Esophagus muscularis mucosa (tissue), 4 donors: ENCODE measurements at regions not wholly inside any gene's neighbourhood (a gene's known extent, or its start where the extent isn't known, plus 50 kb on each side); places are given as distances from the start of the nearest gene placed in this dataset.

Experiments used
- DNase-seq: peaks from one replicate; pipeline ENCODE4 v3.0.0-alpha.2; 2017; ENCODE audit errors: extremely low spot score
- H3K27ac ChIP-seq, 4 donors: fragments of 200-600 bp; sonication (generic); replicated peaks in 1 of 4; 1 replicate in 3 of 4; 2 replicates in 1 of 4; pipeline ENCODE4 v1.5.1; 2016 to 2019; ENCODE audit warnings: mild to moderate bottlenecking in 1 of 4
- H3K27me3 ChIP-seq, 4 donors: fragments of 200-600 bp; sonication (generic); one replicate each; pipeline versions ENCODE4 v1.5.1 to v1.6.0; 2016 to 2019
- H3K36me3 ChIP-seq, 4 donors: fragments of 200-600 bp; sonication (generic); one replicate each; pipeline ENCODE4 v1.5.1; 2016 to 2019
- H3K4me1 ChIP-seq, 4 donors: fragments of 200-600 bp; sonication (generic); one replicate each; pipeline ENCODE4 v1.5.1; 2016 to 2019
- H3K4me3 ChIP-seq, 4 donors: fragments of 200-600 bp; sonication (generic); 1 replicate in 2 of 4; 2 replicates in 2 of 4; pipeline ENCODE4 v1.5.1; 2016 to 2019; ENCODE audit warnings: mild to moderate bottlenecking in 4 of 4, moderate library complexity in 1 of 4
- H3K9me3 ChIP-seq, 4 donors: fragments of 200-600 bp; sonication (generic); 1 replicate in 3 of 4; 2 replicates in 1 of 4; pipeline ENCODE4 v1.5.1; 2016 to 2019
- EP300 ChIP-seq: sonication (generic); formaldehyde crosslinking; IDR thresholded peaks from one replicate; pipeline ENCODE4 v1.6.1; 2017; ENCODE audit warnings: antibody characterized with exemption
- POLR2A ChIP-seq: fragments of 450-650 bp; IDR thresholded peaks from one replicate; pipeline ENCODE4 v1.6.1; 2017; ENCODE audit warnings: antibody characterized with exemption, moderate library complexity, mild to moderate bottlenecking, low read depth
- POLR2AphosphoS5 ChIP-seq, 2 donors: sonication (generic); formaldehyde crosslinking; IDR thresholded peaks; one replicate each; pipeline ENCODE4 v1.6.1; 2017; ENCODE audit warnings: antibody characterized with exemption in 2 of 2
- WGBS: methylation state at CpG from one replicate; pipeline ENCODE4 v1.1.5; 2018; 5-methylcytosine and 5-hydroxymethylcytosine counted together
- intact Hi-C: fragments of 100-400 bp; cut with DNase I; formaldehyde crosslinking; loops from one replicate; pipeline ENCODE4 v1.15.1; 2023
- TF ChIP-seq, protein P1 (sequence below), 3 experiments: fragments of 200-600 bp in 2 of 3; fragments of 450-650 bp in 1 of 3; sonication (generic) in 2 of 3; IDR thresholded peaks; one replicate each; pipeline ENCODE4 v1.5.1; 2017 to 2019; ENCODE audit warnings: antibody characterized with exemption in 3 of 3, mild to moderate bottlenecking in 2 of 3, moderate library complexity in 1 of 3

DNA sequence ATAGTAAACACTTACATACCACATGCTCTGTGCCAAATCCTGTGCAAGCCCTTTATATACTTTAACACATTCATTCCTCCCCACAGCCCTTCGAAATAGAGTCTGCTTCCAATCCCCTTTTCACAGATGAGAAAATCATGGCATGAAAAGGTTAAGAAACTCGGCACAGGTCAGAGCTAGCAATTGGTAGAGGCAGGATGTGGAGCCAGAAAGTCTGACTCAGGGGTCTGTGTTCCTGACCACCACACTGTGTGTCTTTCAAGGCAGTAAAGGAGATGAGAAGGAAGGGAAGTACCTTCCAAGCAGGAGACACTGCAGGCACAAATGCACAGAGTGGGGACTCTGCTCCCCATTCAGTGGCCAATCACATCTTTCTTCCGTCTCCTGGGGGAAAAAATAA is 61.1 kb downstream of the SCN11A start:
- TF ChIP-seq, protein P1, sequence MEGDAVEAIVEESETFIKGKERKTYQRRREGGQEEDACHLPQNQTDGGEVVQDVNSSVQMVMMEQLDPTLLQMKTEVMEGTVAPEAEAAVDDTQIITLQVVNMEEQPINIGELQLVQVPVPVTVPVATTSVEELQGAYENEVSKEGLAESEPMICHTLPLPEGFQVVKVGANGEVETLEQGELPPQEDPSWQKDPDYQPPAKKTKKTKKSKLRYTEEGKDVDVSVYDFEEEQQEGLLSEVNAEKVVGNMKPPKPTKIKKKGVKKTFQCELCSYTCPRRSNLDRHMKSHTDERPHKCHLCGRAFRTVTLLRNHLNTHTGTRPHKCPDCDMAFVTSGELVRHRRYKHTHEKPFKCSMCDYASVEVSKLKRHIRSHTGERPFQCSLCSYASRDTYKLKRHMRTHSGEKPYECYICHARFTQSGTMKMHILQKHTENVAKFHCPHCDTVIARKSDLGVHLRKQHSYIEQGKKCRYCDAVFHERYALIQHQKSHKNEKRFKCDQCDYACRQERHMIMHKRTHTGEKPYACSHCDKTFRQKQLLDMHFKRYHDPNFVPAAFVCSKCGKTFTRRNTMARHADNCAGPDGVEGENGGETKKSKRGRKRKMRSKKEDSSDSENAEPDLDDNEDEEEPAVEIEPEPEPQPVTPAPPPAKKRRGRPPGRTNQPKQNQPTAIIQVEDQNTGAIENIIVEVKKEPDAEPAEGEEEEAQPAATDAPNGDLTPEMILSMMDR (IDR thresholded peaks at IDR 0.05): no peak
- no peak for TF ChIP-seq POLR2A
- no peak for TF ChIP-seq POLR2AphosphoS5 (IDR thresholded peaks at IDR 0.05)
- TF ChIP-seq EP300: no peak
- no peak overlapping the region for H3K27ac ChIP-seq
- H3K4me3 ChIP-seq: no peak overlapping the region
- no peaks in the 10 kb centered on the region for H3K4me1 ChIP-seq
- no peaks in the 10 kb centered on the region for H3K9me3 ChIP-seq
- intact Hi-C loops: no loop called here
- H3K27me3 ChIP-seq: peaks cover 0 to 7% (median 0%) of the 10 kb centered on the region in 4 donors
- 64% methylated on average over 3 of the region's 3 CpGs for WGBS
- no peak for DNase-seq
- no peaks in the 10 kb centered on the region for H3K36me3 ChIP-seq

DNA sequence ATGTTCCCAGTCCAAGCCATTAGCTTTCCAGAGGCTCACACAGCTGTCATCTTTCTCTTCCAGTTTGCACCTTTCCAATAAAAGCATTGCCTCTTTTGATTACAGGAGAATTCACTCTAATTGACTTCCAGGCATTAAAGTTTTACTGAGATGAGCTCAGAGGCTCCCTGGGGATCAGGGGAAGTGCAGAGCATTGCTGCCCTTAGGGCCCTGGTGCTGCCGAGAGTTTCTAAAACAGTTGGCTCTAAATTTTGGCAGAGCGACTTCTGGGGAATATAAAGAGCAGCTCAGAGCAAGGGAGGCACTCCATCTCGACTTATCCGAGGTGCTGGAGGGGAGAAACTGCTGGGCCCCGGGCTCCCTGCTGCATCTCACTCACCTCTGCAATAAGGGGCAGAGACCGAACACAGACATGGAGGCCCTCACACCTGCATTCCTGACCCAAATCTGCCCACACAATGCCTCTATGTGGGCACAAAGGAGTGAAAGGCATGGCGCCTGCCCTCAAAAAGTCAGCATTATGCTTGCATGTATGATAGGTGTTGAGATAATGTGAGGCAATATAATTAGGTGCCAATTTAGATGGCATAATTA is 61.7 kb downstream of the SCN11A start:
- Histone ChIP-seq H3K27ac (no peak overlapping the region), H3K9me3 (no peaks in the 10 kb centered on the region), H3K4me3 (no peak overlapping the region), H3K27me3 (peaks cover 0 to 7% (median 0%) of the 10 kb centered on the region in 4 donors), H3K36me3 (no peaks in the 10 kb centered on the region), H3K4me1 (no peaks in the 10 kb centered on the region)
- 91% methylated on average over 1 of the region's 7 CpGs for whole genome bisulfite sequencing
- intact Hi-C loops: no loop called here
- DNase-seq: no peak
- TF ChIP-seq EP300 (no peak), POLR2A (no peak), POLR2AphosphoS5 (IDR thresholded peaks at IDR 0.05) (no peak)
- TF ChIP-seq, protein P1 (IDR thresholded peaks at IDR 0.05): no peak

DNA sequence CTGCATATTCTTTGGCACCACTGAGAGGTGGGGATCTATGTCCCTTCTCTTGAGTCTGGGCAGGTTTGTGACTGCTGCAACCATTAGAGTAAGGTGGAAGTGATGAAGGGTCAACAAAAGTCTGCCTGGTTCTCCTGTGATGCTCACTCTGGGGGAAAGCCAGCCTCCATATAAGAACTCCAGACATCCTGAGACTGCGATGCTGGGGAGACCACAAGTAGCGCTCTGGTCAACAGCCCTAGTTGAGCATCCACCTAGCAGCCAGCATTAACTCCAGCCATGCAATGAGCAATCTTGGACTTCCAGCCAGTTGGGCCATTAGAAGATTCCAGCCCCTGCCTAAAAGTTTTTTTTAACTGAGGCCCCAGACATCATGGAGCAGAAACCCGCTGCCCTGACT is 62.8 kb downstream of the SCN11A start:
- no peaks in the 10 kb centered on the region for H3K36me3 ChIP-seq
- no peaks in the 10 kb centered on the region for H3K4me1 ChIP-seq
- H3K27me3 ChIP-seq: peaks cover 0 to 7% (median 0%) of the 10 kb centered on the region in 4 donors
- DNase-seq: peak; percentile 82
- H3K27ac ChIP-seq: no peak overlapping the region
- intact Hi-C loops: no loop called here
- H3K4me3 ChIP-seq: no peak overlapping the region
- TF ChIP-seq EP300 (no peak), POLR2A (no peak), POLR2AphosphoS5 (IDR thresholded peaks at IDR 0.05) (no peak)
- TF ChIP-seq, protein P1 (IDR thresholded peaks at IDR 0.05): no peak
- no peaks in the 10 kb centered on the region for H3K9me3 ChIP-seq
- WGBS: 91% methylated on average over 2 of the region's 3 CpGs

DNA sequence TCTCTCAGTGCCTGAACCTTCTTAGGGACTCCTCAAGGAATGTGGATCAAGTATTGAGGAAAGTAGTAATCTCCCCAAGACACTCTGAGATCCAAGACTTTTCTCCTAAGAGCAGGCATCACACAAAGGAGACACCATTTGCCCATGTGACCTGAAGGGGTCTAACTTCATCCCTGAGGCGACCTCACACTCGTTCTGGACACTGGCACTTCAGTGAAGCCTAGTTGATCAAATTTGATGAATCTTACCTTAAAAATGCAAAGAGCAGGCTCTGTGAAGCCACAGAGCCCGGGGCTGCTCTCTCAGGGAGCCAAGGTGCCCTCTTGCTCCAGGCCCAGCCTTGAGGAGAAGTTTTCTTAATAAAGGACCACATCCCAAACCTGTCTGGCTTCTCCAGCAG is 64.3 kb downstream of the SCN11A start:
- H3K9me3 ChIP-seq: no peaks in the 10 kb centered on the region
- 76% methylated on average over 3 of the region's 3 CpGs for WGBS
- H3K4me1 ChIP-seq: no peaks in the 10 kb centered on the region
- no peak overlapping the region for H3K27ac ChIP-seq
- H3K4me3 ChIP-seq: no peak overlapping the region
- intact Hi-C loops: no loop called here
- TF ChIP-seq POLR2AphosphoS5 (IDR thresholded peaks at IDR 0.05) (no peak), POLR2A (no peak), EP300 (no peak)
- TF ChIP-seq, protein P1 (IDR thresholded peaks at IDR 0.05): no peak
- no peaks in the 10 kb centered on the region for H3K36me3 ChIP-seq
- DNase-seq: peak; percentile 74
- H3K27me3 ChIP-seq: peaks cover 0 to 5% (median 0%) of the 10 kb centered on the region in 4 donors

DNA sequence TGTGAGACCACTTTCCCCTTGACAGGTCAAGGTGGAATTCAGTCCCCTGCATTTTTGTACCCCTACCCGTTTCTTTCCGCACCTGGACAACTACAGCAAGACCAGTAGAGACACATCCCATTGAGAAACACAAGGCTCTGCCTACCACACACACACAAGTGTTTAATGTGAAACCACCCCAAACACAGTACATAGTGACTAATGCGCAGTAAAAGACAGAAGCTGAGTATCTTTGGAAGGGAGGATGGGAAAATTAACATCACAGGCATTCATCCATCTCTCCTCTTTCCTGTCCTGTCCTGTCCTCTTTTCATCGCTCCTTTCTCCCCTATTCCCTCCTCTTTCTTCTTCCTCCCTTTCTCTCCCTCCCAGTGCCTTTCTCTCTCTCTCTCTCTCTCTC is 64.8 kb downstream of the SCN11A start:
- DNase-seq: peak; percentile 37
- intact Hi-C loops: no loop called here
- Histone ChIP-seq H3K27me3 (peaks cover 0 to 5% (median 0%) of the 10 kb centered on the region in 4 donors), H3K4me3 (no peak overlapping the region), H3K9me3 (no peaks in the 10 kb centered on the region), H3K4me1 (no peaks in the 10 kb centered on the region), H3K36me3 (no peaks in the 10 kb centered on the region), H3K27ac (no peak overlapping the region)
- no peak for TF ChIP-seq POLR2AphosphoS5 (IDR thresholded peaks at IDR 0.05)
- no peak for TF ChIP-seq EP300
- TF ChIP-seq, protein P1 (IDR thresholded peaks at IDR 0.05): no peak
- TF ChIP-seq POLR2A: no peak
- WGBS: 65% methylated on average over 4 of the region's 4 CpGs
